ENCODE measurements at regions not wholly inside any gene's neighbourhood (a gene's known extent, or its start where the extent isn't known, plus 50 kb on each side); places are given as distances from the start of the nearest gene placed in this dataset.

DNA sequence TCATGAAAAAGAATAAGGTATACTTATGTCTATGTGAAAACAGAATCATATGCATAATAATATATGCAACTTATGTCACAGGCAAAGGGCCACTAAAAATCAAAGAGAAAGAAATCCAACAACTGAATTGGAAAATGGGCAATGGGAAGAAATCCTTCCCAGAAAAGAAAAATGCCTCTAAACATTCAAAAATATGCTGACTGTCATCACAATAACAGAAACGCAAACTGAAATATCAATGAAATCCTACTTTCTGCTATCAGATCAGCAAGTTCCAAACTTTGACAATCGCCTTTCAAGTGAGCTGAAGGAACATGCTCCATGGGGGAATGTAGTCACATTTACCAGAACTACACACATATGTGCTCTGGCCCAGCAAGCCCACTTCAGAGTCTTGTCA is 99.4 kb upstream of the KLF13 start:
- Histone ChIP-seq H3K4me3 (ENCODE audit: low read length) (no peak overlapping the region), H3K27me3 (ENCODE audit: control insufficient read depth, insufficient read depth, low read length) (no peaks in the 10 kb centered on the region), H3K9me3 (ENCODE audit: control insufficient read depth, insufficient read depth, low read length) (no peaks in the 10 kb centered on the region), H3K27ac (ENCODE audit: low read length) (no peak overlapping the region), H3K4me1 (ENCODE audit: control insufficient read depth, insufficient read depth, low read length) (peaks cover 37% of the 10 kb centered on the region), H3K36me3 (ENCODE audit: control insufficient read depth, insufficient read depth, low read length) (no peaks in the 10 kb centered on the region)
- no peak for TF ChIP-seq CTCF (IDR thresholded peaks at IDR 0.05)
- WGBS (ENCODE audit: insufficient coverage) = 91% methylated on average over 2 of the region's 2 CpGs
- Mint-ChIP-seq H3K27ac (no peak overlapping the region), H3K36me3 (no peaks in the 10 kb centered on the region), H3K9me3 (no peaks in the 10 kb centered on the region), H3K27me3 (ENCODE audit: low read depth in 2 of 2) (no peaks in the 10 kb centered on the region), H3K4me3 (no peak overlapping the region), H3K4me1 (peaks cover 14 to 37% of the 10 kb centered on the region in 2 donors)
- ATAC-seq = no peak
- intact Hi-C loops (cut with micrococcal nuclease) = no loop called here
- no peak for DNase-seq

DNA sequence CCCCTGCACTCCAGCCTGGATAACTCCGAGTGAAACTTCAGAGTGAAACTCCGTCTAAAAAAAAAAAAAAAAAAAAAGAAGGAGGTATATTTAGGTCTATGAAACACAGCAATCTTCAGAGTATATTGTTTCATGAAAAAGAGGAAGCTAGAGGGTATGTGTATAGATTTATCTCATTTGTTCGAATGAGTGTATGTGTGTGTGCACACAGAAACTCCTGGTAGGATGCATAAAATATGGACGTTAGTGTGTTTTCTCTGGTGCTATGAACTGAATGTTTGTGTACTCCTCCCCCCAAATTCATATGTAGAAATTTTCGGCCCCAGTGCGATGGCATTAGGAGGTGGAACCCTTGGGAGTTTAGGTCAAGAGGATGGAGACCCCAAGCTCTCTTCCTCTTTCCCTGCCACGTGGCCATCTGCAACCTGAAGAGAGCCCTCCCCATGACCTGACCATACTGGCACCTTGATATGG is 98.6 kb upstream of the KLF13 start:
- 37% methylated on average over 4 of the region's 7 CpGs for WGBS (ENCODE audit: insufficient coverage)
- Mint-ChIP-seq H3K4me3 (no peak overlapping the region), H3K4me1 (peaks cover 7 to 28% of the 10 kb centered on the region in 2 donors), H3K9me3 (no peaks in the 10 kb centered on the region), H3K27ac (no peak overlapping the region), H3K27me3 (ENCODE audit: low read depth in 2 of 2) (no peaks in the 10 kb centered on the region), H3K36me3 (no peaks in the 10 kb centered on the region)
- Histone ChIP-seq H3K27me3 (ENCODE audit: control insufficient read depth, insufficient read depth, low read length) (no peaks in the 10 kb centered on the region), H3K4me3 (ENCODE audit: low read length) (no peak overlapping the region), H3K36me3 (ENCODE audit: control insufficient read depth, insufficient read depth, low read length) (no peaks in the 10 kb centered on the region), H3K4me1 (ENCODE audit: control insufficient read depth, insufficient read depth, low read length) (peaks cover 35% of the 10 kb centered on the region), H3K9me3 (ENCODE audit: control insufficient read depth, insufficient read depth, low read length) (no peaks in the 10 kb centered on the region), H3K27ac (ENCODE audit: low read length) (no peak overlapping the region)
- intact Hi-C loops (cut with micrococcal nuclease) = no loop called here
- ATAC-seq (no peak), DNase-seq (no peak)
- TF ChIP-seq CTCF (IDR thresholded peaks at IDR 0.05) = no peak

GRCh38 chr15:31228980-31229826 is 97.4 kb upstream of the KLF13 start:
- Mint-ChIP-seq H3K4me1 (peaks cover 5 to 21% of the 10 kb centered on the region in 2 donors), H3K27me3 (ENCODE audit: low read depth in 2 of 2) (no peaks in the 10 kb centered on the region), H3K27ac (peak overlapping the region in 1 of 2 donors; percentile 22), H3K36me3 (no peaks in the 10 kb centered on the region), H3K4me3 (no peak overlapping the region), H3K9me3 (no peaks in the 10 kb centered on the region)
- H3K27me3 ChIP-seq (ENCODE audit: control insufficient read depth, insufficient read depth, low read length) = no peaks in the 10 kb centered on the region
- 57% methylated on average over 7 of the region's 8 CpGs for WGBS (ENCODE audit: insufficient coverage)
- intact Hi-C loops (cut with micrococcal nuclease) = no loop called here
- peak overlapping the region; percentile 6 for H3K4me3 ChIP-seq (ENCODE audit: low read length)
- DNase-seq (no peak), ATAC-seq (peak; percentile 54 to 82 (median 81))
- TF ChIP-seq CTCF (IDR thresholded peaks at IDR 0.05) = no peak
- H3K27ac ChIP-seq (ENCODE audit: low read length) = no peak overlapping the region
- H3K36me3 ChIP-seq (ENCODE audit: control insufficient read depth, insufficient read depth, low read length) = no peaks in the 10 kb centered on the region
- no peaks in the 10 kb centered on the region for H3K9me3 ChIP-seq (ENCODE audit: control insufficient read depth, insufficient read depth, low read length)
- peaks cover 24% of the 10 kb centered on the region for H3K4me1 ChIP-seq (ENCODE audit: control insufficient read depth, insufficient read depth, low read length)

Measured in natural killer cell (primary cell).